ENCODE measurements at regions not wholly inside any gene's neighbourhood (a gene's known extent, or its start where the extent isn't known, plus 50 kb on each side); places are given as distances from the start of the nearest gene placed in this dataset.

DNA sequence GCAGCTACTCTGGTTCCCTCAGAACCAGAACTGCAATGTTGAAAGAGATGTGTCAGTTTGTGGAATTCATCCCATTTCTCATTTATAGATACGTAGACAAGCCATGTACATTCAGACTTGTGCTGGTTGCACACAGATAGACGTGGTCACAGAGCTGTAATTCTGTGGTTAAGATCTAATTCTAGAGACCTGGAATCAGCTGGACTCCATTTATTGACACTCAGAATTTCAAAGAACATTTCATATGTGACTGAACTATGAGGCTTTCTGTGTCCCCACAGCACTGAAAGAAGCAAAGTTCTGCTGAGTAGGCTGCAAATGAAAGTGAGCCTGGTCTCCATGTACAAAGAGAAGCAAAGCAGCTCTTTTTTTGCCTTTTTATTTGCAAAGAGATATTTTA, 220.2 kb upstream of the NAV3 start:
- no peak for TF ChIP-seq POLR2A (IDR thresholded peaks at IDR 0.05; ENCODE audit: extremely low read depth, insufficient read length)
- TF ChIP-seq, protein P1, sequence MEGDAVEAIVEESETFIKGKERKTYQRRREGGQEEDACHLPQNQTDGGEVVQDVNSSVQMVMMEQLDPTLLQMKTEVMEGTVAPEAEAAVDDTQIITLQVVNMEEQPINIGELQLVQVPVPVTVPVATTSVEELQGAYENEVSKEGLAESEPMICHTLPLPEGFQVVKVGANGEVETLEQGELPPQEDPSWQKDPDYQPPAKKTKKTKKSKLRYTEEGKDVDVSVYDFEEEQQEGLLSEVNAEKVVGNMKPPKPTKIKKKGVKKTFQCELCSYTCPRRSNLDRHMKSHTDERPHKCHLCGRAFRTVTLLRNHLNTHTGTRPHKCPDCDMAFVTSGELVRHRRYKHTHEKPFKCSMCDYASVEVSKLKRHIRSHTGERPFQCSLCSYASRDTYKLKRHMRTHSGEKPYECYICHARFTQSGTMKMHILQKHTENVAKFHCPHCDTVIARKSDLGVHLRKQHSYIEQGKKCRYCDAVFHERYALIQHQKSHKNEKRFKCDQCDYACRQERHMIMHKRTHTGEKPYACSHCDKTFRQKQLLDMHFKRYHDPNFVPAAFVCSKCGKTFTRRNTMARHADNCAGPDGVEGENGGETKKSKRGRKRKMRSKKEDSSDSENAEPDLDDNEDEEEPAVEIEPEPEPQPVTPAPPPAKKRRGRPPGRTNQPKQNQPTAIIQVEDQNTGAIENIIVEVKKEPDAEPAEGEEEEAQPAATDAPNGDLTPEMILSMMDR (IDR thresholded peaks at IDR 0.05; ENCODE audit: low read depth, low read length) = no peak
